DND-41 (cell line): ENCODE measurements at regions not wholly inside any gene's neighbourhood (a gene's known extent, or its start where the extent isn't known, plus 50 kb on each side); places are given as distances from the start of the nearest gene placed in this dataset.

Experiments
- ATAC-seq: fragments of 200-7000 bp; cut with Tn5 transposase; 3 replicates; pipeline ENCODE4 v1.9.1; 2021; ENCODE audit warnings: low read depth; ENCODE audit not compliant: insufficient read depth
- DNase-seq: peaks from one replicate; pipeline ENCODE4 v3.0.0-alpha.2; 2020
- H2AFZ ChIP-seq: 2 replicates; pipeline ENCODE4 v1.6.0; 2012; ENCODE audit warnings: low read depth, low read length
- H3K27ac ChIP-seq: 2 replicates; pipeline ENCODE4 v1.5.1; 2012; ENCODE audit warnings: low read length, inconsistent platforms
- H3K27me3 ChIP-seq: fragments of 200-600 bp; sonication (generic); 2 replicates; pipeline ENCODE4 v1.6.0; 2012; ENCODE audit warnings: low read length, mild to moderate bottlenecking, inconsistent platforms; ENCODE audit not compliant: insufficient read depth, poor library complexity
- H3K36me3 ChIP-seq: 2 replicates; pipeline ENCODE4 v1.5.1; 2012; ENCODE audit warnings: low read length, inconsistent platforms; ENCODE audit not compliant: insufficient read depth
- H3K4me1 ChIP-seq: 2 replicates; pipeline ENCODE4 v1.5.1; 2012; ENCODE audit warnings: mild to moderate bottlenecking, low read length; ENCODE audit not compliant: insufficient read depth
- H3K4me2 ChIP-seq: 2 replicates; pipeline ENCODE4 v1.6.0; 2012; ENCODE audit warnings: mild to moderate bottlenecking, moderate library complexity, low read length, inconsistent platforms; ENCODE audit not compliant: insufficient read depth
- H3K4me3 ChIP-seq, 2 experiments: fragments of 200-600 bp in 1 of 2; shearing (Covaris generic) in 1 of 2; 2 replicates each; pipeline ENCODE4 v1.5.1; 2012 to 2016; ENCODE audit warnings: inconsistent platforms in 2 of 2, low read length in 2 of 2, mild to moderate bottlenecking in 2 of 2, low read depth in 1 of 2, moderate library complexity in 1 of 2
- H3K79me2 ChIP-seq: 2 replicates; pipeline ENCODE4 v1.6.0; 2012; ENCODE audit warnings: low read length, inconsistent platforms; ENCODE audit not compliant: insufficient read depth
- H3K9ac ChIP-seq: 2 replicates; pipeline ENCODE4 v1.6.0; 2012; ENCODE audit warnings: low read depth, mild to moderate bottlenecking, inconsistent platforms, low read length, moderate library complexity
- H3K9me3 ChIP-seq: 2 replicates; pipeline ENCODE4 v1.5.1; 2012; ENCODE audit warnings: low read length, moderate library complexity, mild to moderate bottlenecking, inconsistent platforms; ENCODE audit not compliant: insufficient read depth, severe bottlenecking
- H4K20me1 ChIP-seq: 2 replicates; pipeline ENCODE4 v1.6.0; 2012; ENCODE audit warnings: low read length; ENCODE audit not compliant: insufficient read depth
- EZH2 ChIP-seq: IDR thresholded peaks from 3 replicates; pipeline ENCODE4 v1.6.1; 2012; ENCODE audit warnings: borderline replicate concordance, low read depth, mild to moderate bottlenecking, moderate library complexity, low read length, inconsistent platforms; ENCODE audit not compliant: severe bottlenecking
- TF ChIP-seq, protein P1 (sequence below): IDR thresholded peaks from 2 replicates; pipeline ENCODE4 v1.5.1; 2012; ENCODE audit warnings: borderline replicate concordance, low read length, moderate library complexity, mild to moderate bottlenecking; ENCODE audit not compliant: poor library complexity, severe bottlenecking; ENCODE audit errors: extremely low read depth

- Histone ChIP-seq H2AFZ (no peak overlapping the region), H4K20me1 (no peaks in the 10 kb centered on the region), H3K27me3 (peaks cover 2% of the 10 kb centered on the region), H3K9me3 (no peaks in the 10 kb centered on the region), H3K4me1 (no peaks in the 10 kb centered on the region), H3K4me3 (no peak overlapping the region), H3K79me2 (no peaks in the 10 kb centered on the region), H3K4me2 (no peak overlapping the region), H3K27ac (no peak overlapping the region), H3K9ac (no peak overlapping the region), H3K36me3 (no peaks in the 10 kb centered on the region)
- TF ChIP-seq EZH2: no peak
- TF ChIP-seq, protein P1, sequence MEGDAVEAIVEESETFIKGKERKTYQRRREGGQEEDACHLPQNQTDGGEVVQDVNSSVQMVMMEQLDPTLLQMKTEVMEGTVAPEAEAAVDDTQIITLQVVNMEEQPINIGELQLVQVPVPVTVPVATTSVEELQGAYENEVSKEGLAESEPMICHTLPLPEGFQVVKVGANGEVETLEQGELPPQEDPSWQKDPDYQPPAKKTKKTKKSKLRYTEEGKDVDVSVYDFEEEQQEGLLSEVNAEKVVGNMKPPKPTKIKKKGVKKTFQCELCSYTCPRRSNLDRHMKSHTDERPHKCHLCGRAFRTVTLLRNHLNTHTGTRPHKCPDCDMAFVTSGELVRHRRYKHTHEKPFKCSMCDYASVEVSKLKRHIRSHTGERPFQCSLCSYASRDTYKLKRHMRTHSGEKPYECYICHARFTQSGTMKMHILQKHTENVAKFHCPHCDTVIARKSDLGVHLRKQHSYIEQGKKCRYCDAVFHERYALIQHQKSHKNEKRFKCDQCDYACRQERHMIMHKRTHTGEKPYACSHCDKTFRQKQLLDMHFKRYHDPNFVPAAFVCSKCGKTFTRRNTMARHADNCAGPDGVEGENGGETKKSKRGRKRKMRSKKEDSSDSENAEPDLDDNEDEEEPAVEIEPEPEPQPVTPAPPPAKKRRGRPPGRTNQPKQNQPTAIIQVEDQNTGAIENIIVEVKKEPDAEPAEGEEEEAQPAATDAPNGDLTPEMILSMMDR: no peak
- ATAC-seq: no peak
- no peak for DNase-seq
These were observed 200.9 kb upstream of the TRPM3 start for GRCh38 chr9:71322311-71322710.

DNA sequence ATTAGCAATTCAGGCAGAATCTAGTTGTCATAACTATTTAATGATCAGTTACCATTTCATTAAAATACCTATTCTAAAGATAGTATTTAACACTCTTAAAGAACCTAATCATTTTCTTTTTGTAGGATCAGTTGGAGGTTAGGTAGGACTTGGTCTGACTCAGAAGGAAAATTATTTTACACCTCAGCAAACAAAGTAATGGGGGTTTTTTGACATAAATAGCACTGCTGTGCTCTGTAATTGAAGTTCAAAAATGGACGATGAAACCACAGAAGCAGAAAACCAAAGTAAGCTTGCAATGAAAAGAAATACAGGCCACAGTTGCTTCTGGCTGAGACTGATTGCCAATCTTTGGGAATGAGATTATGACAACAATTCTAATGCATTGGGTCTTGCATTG, 187.0 kb upstream of the TRPM3 start:
- no peak for ATAC-seq

GRCh38 chr9:71306134-71306533, 184.7 kb upstream of the TRPM3 start:
- H3K4me3 ChIP-seq: no peak overlapping the region
- ATAC-seq (no peak), DNase-seq (no peak)

More for the DNA sequence above, 187.0 kb upstream of the TRPM3 start:
- Histone ChIP-seq H3K27me3 (no peaks in the 10 kb centered on the region), H2AFZ (no peak overlapping the region), H3K4me1 (no peaks in the 10 kb centered on the region), H3K36me3 (no peaks in the 10 kb centered on the region), H3K9ac (no peak overlapping the region), H3K79me2 (no peaks in the 10 kb centered on the region), H3K4me2 (no peak overlapping the region), H3K27ac (no peak overlapping the region), H3K9me3 (no peaks in the 10 kb centered on the region), H3K4me3 (no peak overlapping the region), H4K20me1 (no peaks in the 10 kb centered on the region)
- DNase-seq: no peak
- TF ChIP-seq, protein P1: no peak
- no peak for TF ChIP-seq EZH2

More at GRCh38 chr9:71306134-71306533, 184.7 kb upstream of the TRPM3 start:
- Histone ChIP-seq H3K36me3 (no peaks in the 10 kb centered on the region), H3K79me2 (no peaks in the 10 kb centered on the region), H3K27me3 (no peaks in the 10 kb centered on the region), H3K9me3 (no peaks in the 10 kb centered on the region), H3K4me1 (no peaks in the 10 kb centered on the region), H3K27ac (no peak overlapping the region), H3K4me2 (no peak overlapping the region), H3K9ac (no peak overlapping the region), H4K20me1 (no peaks in the 10 kb centered on the region), H2AFZ (no peak overlapping the region)
- TF ChIP-seq EZH2: no peak
- TF ChIP-seq, protein P1: no peak
